Right atrium auricular region (tissue), 2 donors: ENCODE measurements at regions not wholly inside any gene's neighbourhood (a gene's known extent, or its start where the extent isn't known, plus 50 kb on each side); places are given as distances from the start of the nearest gene placed in this dataset.

Source experiments
- DNase-seq: peaks from one replicate; pipeline ENCODE4 v3.0.0-alpha.2; 2019; ENCODE audit warnings: low spot score
- H3K27ac ChIP-seq, 2 donors: fragments of 200-600 bp; sonication (generic); 1 replicate in 1 of 2; 2 replicates in 1 of 2; pipeline ENCODE4 v1.5.1; 2016 to 2019
- H3K27me3 ChIP-seq, 2 donors: fragments of 200-600 bp; sonication (generic); one replicate each; pipeline versions ENCODE4 v1.5.1 to v1.6.0; 2017 to 2019
- H3K36me3 ChIP-seq: fragments of 200-600 bp; sonication (generic); one replicate; pipeline ENCODE4 v1.5.1; 2016
- H3K4me1 ChIP-seq, 2 donors: fragments of 200-600 bp; sonication (generic); one replicate each; pipeline versions ENCODE4 v1.5.1 to v1.6.0; 2017 to 2019
- H3K4me3 ChIP-seq, 2 donors: fragments of 200-600 bp; sonication (generic); 1 replicate in 1 of 2; 2 replicates in 1 of 2; pipeline ENCODE4 v1.5.1; 2017 to 2019; ENCODE audit warnings: mild to moderate bottlenecking in 1 of 2, moderate library complexity in 1 of 2
- H3K9me3 ChIP-seq, 2 donors: fragments of 200-600 bp; sonication (generic); one replicate each; pipeline ENCODE4 v1.5.1; 2019
- CTCF ChIP-seq, 2 donors: fragments of 200-600 bp; sonication (generic); IDR thresholded peaks; one replicate each; pipeline ENCODE4 v1.5.1; 2019; ENCODE audit warnings: antibody characterized with exemption in 2 of 2

GRCh38 chr4:32423267-32423666 is 1703.1 kb downstream of the PCDH7 start:
- H3K4me1 ChIP-seq = no peaks in the 10 kb centered on the region
- no peak for TF ChIP-seq CTCF (IDR thresholded peaks at IDR 0.05)
- no peak for DNase-seq
- H3K27me3 ChIP-seq = no peaks in the 10 kb centered on the region
- H3K36me3 ChIP-seq = no peaks in the 10 kb centered on the region
- no peak overlapping the region for H3K4me3 ChIP-seq
- no peaks in the 10 kb centered on the region for H3K9me3 ChIP-seq
- no peak overlapping the region for H3K27ac ChIP-seq

GRCh38 chr4:32425243-32425642 is 1705.1 kb downstream of the PCDH7 start:
- TF ChIP-seq CTCF (IDR thresholded peaks at IDR 0.05) = no peak
- H3K4me3 ChIP-seq = no peak overlapping the region

GRCh38 chr4:32427566-32427965 is 1707.4 kb downstream of the PCDH7 start:
- H3K4me1 ChIP-seq = no peaks in the 10 kb centered on the region
- no peaks in the 10 kb centered on the region for H3K36me3 ChIP-seq
- no peak for DNase-seq
- H3K27ac ChIP-seq = no peak overlapping the region
- H3K9me3 ChIP-seq = no peaks in the 10 kb centered on the region
- H3K4me3 ChIP-seq = no peak overlapping the region
- TF ChIP-seq CTCF (IDR thresholded peaks at IDR 0.05) = no peak
- no peaks in the 10 kb centered on the region for H3K27me3 ChIP-seq

More at GRCh38 chr4:32425243-32425642, 1705.1 kb downstream of the PCDH7 start:
- H3K27me3 ChIP-seq = no peaks in the 10 kb centered on the region
- no peaks in the 10 kb centered on the region for H3K4me1 ChIP-seq
- H3K9me3 ChIP-seq = no peaks in the 10 kb centered on the region
- no peak for DNase-seq
- H3K36me3 ChIP-seq = no peaks in the 10 kb centered on the region
- H3K27ac ChIP-seq = no peak overlapping the region

GRCh38 chr4:32429151-32429550 is 1709.0 kb downstream of the PCDH7 start:
- Histone ChIP-seq H3K4me3 (no peak overlapping the region), H3K4me1 (no peaks in the 10 kb centered on the region), H3K27me3 (no peaks in the 10 kb centered on the region), H3K9me3 (no peaks in the 10 kb centered on the region), H3K36me3 (no peaks in the 10 kb centered on the region), H3K27ac (no peak overlapping the region)
- no peak for TF ChIP-seq CTCF (IDR thresholded peaks at IDR 0.05)
- DNase-seq = no peak

- peaks cover 0 to 4% of the 10 kb centered on the region in 2 donors for H3K9me3 ChIP-seq
- TF ChIP-seq CTCF (IDR thresholded peaks at IDR 0.05) = no peak
- no peak overlapping the region for H3K4me3 ChIP-seq
- no peaks in the 10 kb centered on the region for H3K36me3 ChIP-seq
- H3K4me1 ChIP-seq = no peaks in the 10 kb centered on the region
- H3K27ac ChIP-seq = no peak overlapping the region
- DNase-seq = no peak
- H3K27me3 ChIP-seq = no peaks in the 10 kb centered on the region
These were observed 1715.1 kb downstream of the PCDH7 start for GRCh38 chr4:32435308-32435707.

GRCh38 chr4:32436816-32437215 is 1716.6 kb downstream of the PCDH7 start:
- no peak for DNase-seq
- Histone ChIP-seq H3K4me3 (no peak overlapping the region), H3K27me3 (no peaks in the 10 kb centered on the region), H3K27ac (no peak overlapping the region), H3K4me1 (no peaks in the 10 kb centered on the region), H3K36me3 (no peaks in the 10 kb centered on the region), H3K9me3 (peaks cover 0 to 4% of the 10 kb centered on the region in 2 donors)
- TF ChIP-seq CTCF (IDR thresholded peaks at IDR 0.05) = no peak
